GM12878 (cell line): ENCODE measurements at regions not wholly inside any gene's neighbourhood (a gene's known extent, or its start where the extent isn't known, plus 50 kb on each side); places are given as distances from the start of the nearest gene placed in this dataset.
A peak's percentile ranks its signal among the peaks of the same experiment; 100 is the strongest.

ENCODE experiments used
- ATAC-seq: fragments of 200-7000 bp; cut with Tn5 transposase; 3 replicates; pipeline ENCODE4 v1.9.1; 2020; ENCODE audit warnings: mild to moderate bottlenecking, moderate library complexity
- BruUV-seq: library from RNA; stranded (reverse); fragments of 400-500 nt; replicated peaks from 2 replicates; lab custom pipeline; 2021; lab: Mats Ljungman, UMichigan
- CTCF ChIA-PET: fragments of 300-600 bp; sonication (Branson Sonifier 250); formaldehyde crosslinking; extraction: SDS; loops from one replicate; lab custom pipeline; 2021; ENCODE audit warnings: inconsistent platforms; lab: Yijun Ruan, JAX
- POLR2A ChIA-PET: fragments of 350-600 bp; formaldehyde crosslinking; extraction: SDS; loops from one replicate; lab custom pipeline; 2021; ENCODE audit warnings: inconsistent platforms; lab: Charles Lee
- RAD21 ChIA-PET: fragments of 300-600 bp; sonication (Branson Sonifier 250); formaldehyde crosslinking; loops from one replicate; lab custom pipeline; 2023; ENCODE audit warnings: antibody characterized with exemption; ENCODE audit not compliant: unreplicated experiment; lab: Charles Lee
- SMC1A ChIA-PET: fragments of 300-600 bp; sonication (Branson Sonifier 250); formaldehyde crosslinking; loops from one replicate; lab custom pipeline; 2023; ENCODE audit not compliant: unreplicated experiment, uncharacterized antibody; lab: Charles Lee
- DNase-seq: peaks from one replicate; pipeline ENCODE4 v3.0.0-alpha.2; 2011; ENCODE audit warnings: low read depth, low spot score
- FAIRE-seq: peaks from 3 replicates; lab custom pipeline; 2011; peaks lifted over from hg19 to GRCh38; lab: Jason Lieb, UNC
- H2AFZ ChIP-seq: 2 replicates; pipeline ENCODE4 v1.6.0; 2011; ENCODE audit warnings: low read depth, low read length, control low read depth; ENCODE audit not compliant: control insufficient read depth
- H3K27ac ChIP-seq: 2 replicates; pipeline ENCODE4 v1.5.1; 2011; ENCODE audit warnings: control low read depth; ENCODE audit not compliant: control insufficient read depth, insufficient read depth
- H3K27me3 ChIP-seq, 2 experiments: replicated peaks in 1 of 2; 2 replicates each; pipeline versions ENCODE4 v1.6.0 to v1.6.1; 2011; ENCODE audit warnings: low read length in 1 of 2; ENCODE audit not compliant: control insufficient read depth in 2 of 2, insufficient read depth in 2 of 2
- H3K36me3 ChIP-seq, 2 experiments: 2 replicates each; pipeline ENCODE4 v1.5.1; 2011; ENCODE audit warnings: low read length in 1 of 2; ENCODE audit not compliant: control insufficient read depth in 2 of 2, insufficient read depth in 2 of 2
- H3K4me1 ChIP-seq: 2 replicates; pipeline ENCODE4 v1.6.1; 2011; ENCODE audit warnings: mild to moderate bottlenecking, low read length, moderate library complexity, mixed read lengths; ENCODE audit not compliant: control insufficient read depth, insufficient read depth
- H3K4me2 ChIP-seq: 2 replicates; pipeline ENCODE4 v1.6.0; 2011; ENCODE audit warnings: control low read depth; ENCODE audit not compliant: control insufficient read depth, insufficient read depth
- H3K4me3 ChIP-seq: fragments of 200-600 bp; sonication (generic); 2 replicates; pipeline ENCODE4 v1.5.1; 2016
- H3K79me2 ChIP-seq: 2 replicates; pipeline ENCODE4 v1.6.0; 2011; ENCODE audit warnings: low read length; ENCODE audit not compliant: control insufficient read depth, insufficient read depth
- H3K9ac ChIP-seq: 2 replicates; pipeline ENCODE4 v1.8.0; 2011; ENCODE audit warnings: low read length, control low read depth, mixed read lengths; ENCODE audit not compliant: control insufficient read depth, insufficient read depth
- H3K9me3 ChIP-seq: replicated peaks from 3 replicates; pipeline ENCODE4 v1.5.1; 2011; ENCODE audit warnings: mild to moderate bottlenecking, low read length; ENCODE audit not compliant: control insufficient read depth, insufficient read depth
- H4K20me1 ChIP-seq: 2 replicates; pipeline ENCODE4 v1.6.0; 2011; ENCODE audit not compliant: control insufficient read depth, insufficient read depth
- BHLHE40 ChIP-seq, 2 experiments: fragments of 450-650 bp in 1 of 2; IDR thresholded peaks; 2 replicates each; pipeline ENCODE4 v1.6.1; 2011 to 2017; ENCODE audit warnings: low read depth in 2 of 2, borderline replicate concordance in 1 of 2, improper control_type of control experiment in 1 of 2, low read length in 1 of 2, mild to moderate bottlenecking in 1 of 2
- CEBPB ChIP-seq, 2 experiments: fragments of 150-350 bp in 1 of 2; IDR thresholded peaks; 2 replicates each; pipeline ENCODE4 v1.6.1; 2012 to 2014; ENCODE audit warnings: low read depth in 2 of 2, low read length in 2 of 2, borderline replicate concordance in 1 of 2, inconsistent platforms in 1 of 2
- E2F4 ChIP-seq: IDR thresholded peaks from 2 replicates; pipeline ENCODE4 v1.6.1; 2012; ENCODE audit warnings: low read depth, low read length, improper control_type of control experiment
- MEF2A ChIP-seq: IDR thresholded peaks from 2 replicates; pipeline ENCODE4 v1.6.1; 2011; ENCODE audit warnings: low read depth, mild to moderate bottlenecking, low read length, moderate library complexity; ENCODE audit not compliant: insufficient read depth
- MTA2 ChIP-seq: fragments of 450-650 bp; IDR thresholded peaks from 2 replicates; pipeline ENCODE4 v1.6.1; 2016; ENCODE audit warnings: low read depth, mild to moderate bottlenecking, moderate library complexity
- NR2F1 ChIP-seq: fragments of 450-650 bp; conservative IDR thresholded peaks from 2 replicates; pipeline ENCODE4 v1.6.1; 2017; ENCODE audit warnings: mild to moderate bottlenecking
- PAX8 ChIP-seq: fragments of 450-650 bp; IDR thresholded peaks from 2 replicates; pipeline ENCODE4 v1.6.1; 2017; ENCODE audit warnings: mild to moderate bottlenecking, moderate library complexity
- POLR2A ChIP-seq: IDR thresholded peaks from 2 replicates; pipeline ENCODE4 v1.6.1; 2011; ENCODE audit warnings: low read depth, mild to moderate bottlenecking, low read length
- SMC3 ChIP-seq: IDR thresholded peaks from 2 replicates; pipeline ENCODE4 v1.6.1; 2011; ENCODE audit warnings: low read length, improper control_type of control experiment, borderline replicate concordance
- TAF1 ChIP-seq: IDR thresholded peaks from 2 replicates; pipeline ENCODE4 v1.6.1; 2011; ENCODE audit warnings: mild to moderate bottlenecking, low read depth, low read length, borderline replicate concordance
- TCF7 ChIP-seq: IDR thresholded peaks from 2 replicates; pipeline ENCODE4 v1.6.1; 2014; ENCODE audit warnings: antibody characterized with exemption, borderline replicate concordance
- USF1 ChIP-seq: IDR thresholded peaks from 2 replicates; pipeline ENCODE4 v1.6.1; 2011; ENCODE audit warnings: borderline replicate concordance, low read depth, mild to moderate bottlenecking, moderate library complexity, mixed read lengths, low read length; ENCODE audit not compliant: insufficient read depth; ENCODE audit errors: extremely low read length
- ZBED1 ChIP-seq: IDR thresholded peaks from 2 replicates; pipeline ENCODE4 v1.6.1; 2016; ENCODE audit warnings: borderline replicate concordance
- WGBS: methylation state at CpG from one replicate; pipeline ENCODE4 v1.1.6; 2016; ENCODE audit warnings: low lambda C conversion rate; ENCODE audit not compliant: insufficient replicate concordance, insufficient coverage; ENCODE audit errors: missing lambda C conversion rate; 5-methylcytosine and 5-hydroxymethylcytosine counted together
- in situ Hi-C: fragments of 300-500 bp; cut with MboI; formaldehyde crosslinking; loops from 9 replicates; pipeline ENCODE4 v1.14.3; 2018; ENCODE audit warnings: mixed read lengths
- intact Hi-C: fragments of 100-400 bp; cut with micrococcal nuclease; formaldehyde crosslinking; loops from one replicate; pipeline ENCODE4 v1.14.2; 2022; ENCODE audit not compliant: unreplicated experiment

- DNase-seq, result no peak
- Histone ChIP-seq H3K36me3 (no peaks in the 10 kb centered on the region), H3K27ac (no peak overlapping the region), H3K4me3 (no peak overlapping the region)
- no peak for FAIRE-seq
- RAD21 ChIA-PET, result interaction anchor here (0.6 to 1.8 kb wide), 2 partner anchors 65 to 95 kb away, joined by 3 to 4 read pairs; partner anchors contain the start of gene IVNS1ABP
- TF ChIP-seq BHLHE40 (IDR thresholded peaks at IDR 0.05; ENCODE audit: borderline replicate concordance in 1 of 2, low read depth in 2 of 2, low read length in 1 of 2) (peak in 1 of 2 experiments; percentile 47; a peak in 1 of 4 replicates), PAX8 (no peak), ZBED1 (no peak), E2F4 (no peak), NR2F1 (peak; percentile 42; the same call in 1 of the 2 replicates), CEBPB (IDR thresholded peaks at IDR 0.05; ENCODE audit: borderline replicate concordance in 1 of 2, low read depth in 2 of 2, low read length in 2 of 2) (no peak), SMC3 (no peak), TCF7 (no peak), TAF1 (no peak), USF1 (no peak), MTA2 (0 out of 2 replicates have a peak, but pooled peaks have one; percentile 32), MEF2A (no peak), POLR2A (no peak)
- TF ChIP-seq, all 136 proteins: peak for 3
- 49% methylated on average over 7 of the region's 7 CpGs for WGBS
- H2AFZ ChIP-seq, result no peak overlapping the region
- ChIA-PET POLR2A (interaction anchor here (0.9 to 1.2 kb wide), 2 partner anchors 74 to 93 kb away, joined by 3 read pairs; no protein-coding TSS in a partner anchor), SMC1A (no interaction called here), CTCF (no interaction called here)
- no peaks in the 10 kb centered on the region for H3K79me2 ChIP-seq
- no peaks in the 10 kb centered on the region for H3K4me1 ChIP-seq
- no peak overlapping the region for H3K4me2 ChIP-seq
- H3K9ac ChIP-seq, result no peak overlapping the region
- H3K27me3 ChIP-seq, result no peaks in the 10 kb centered on the region
- ATAC-seq, result peak; percentile 61
- 0 out of 3 replicates have a peak, but pooled peaks cover 1% of the 10 kb centered on the region for H3K9me3 ChIP-seq
- in situ Hi-C loops (no loop called here), intact Hi-C loops (no loop called here)
- no peaks in the 10 kb centered on the region for H4K20me1 ChIP-seq
- BruUV-seq, result no TSS peak
Observed at GRCh38 chr1:185412385-185413087, 95.5 kb upstream of the IVNS1ABP start.
